ENCODE measurements at regions not wholly inside any gene's neighbourhood (a gene's known extent, or its start where the extent isn't known, plus 50 kb on each side); places are given as distances from the start of the nearest gene placed in this dataset.

DNA sequence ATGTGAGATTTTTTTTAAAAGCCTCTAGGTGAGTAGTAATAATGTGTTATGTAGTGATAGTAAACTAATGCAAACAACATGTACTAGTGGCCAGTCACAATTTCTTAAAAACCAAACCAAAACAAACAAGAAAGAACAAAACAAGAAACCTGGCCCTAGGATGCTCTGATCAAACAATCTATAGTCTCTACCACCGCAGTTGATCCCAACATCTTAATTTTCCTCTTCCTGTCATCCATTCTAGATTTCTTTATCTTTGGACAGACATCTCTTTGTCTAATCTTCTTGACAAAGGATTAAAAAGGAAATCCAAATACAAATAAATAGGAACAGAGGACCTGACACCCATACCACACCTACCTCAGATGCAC, 188.2 kb upstream of the ADAMTS5 start:
- no peak overlapping the region for H3K9ac ChIP-seq (replicated peaks; ENCODE audit: extremely low read depth, insufficient read depth, low read length)

More for the DNA sequence above, 188.2 kb upstream of the ADAMTS5 start:
- no peaks in the 10 kb centered on the region for H3K27me3 ChIP-seq (ENCODE audit: control insufficient read depth in 2 of 2, insufficient read depth in 2 of 2, low read length in 2 of 2)
- intact Hi-C loops (cut with micrococcal nuclease) (no loop called here), dilution Hi-C loops (cut with MboI; ENCODE audit: extremely low pct_ligation_motif_present, low sequenced_read_pairs) (no loop called here)
- H3K4me1 ChIP-seq (ENCODE audit: control insufficient read depth, extremely low read depth, insufficient read depth, low read length): no peaks in the 10 kb centered on the region
- no peak overlapping the region for H3K4me2 ChIP-seq (ENCODE audit: insufficient read depth, low read length)
- POLR2A ChIA-PET: no interaction called here
- no peak overlapping the region for H3K4me3 ChIP-seq (replicated peaks in 1 of 3; ENCODE audit: insufficient read depth in 1 of 3, low read depth in 1 of 3, low read length in 3 of 3)
- TF ChIP-seq POLR2A (IDR thresholded peaks at IDR 0.05; ENCODE audit: low read depth, low read length) (no peak), JUN (IDR thresholded peaks at IDR 0.05; ENCODE audit: borderline replicate concordance, insufficient read depth, insufficient read length, low read depth) (no peak), FOS (IDR thresholded peaks at IDR 0.05; ENCODE audit: borderline replicate concordance, insufficient read depth, low read length) (no peak), MYC (IDR thresholded peaks at IDR 0.05; ENCODE audit: low read depth, low read length) (no peak), EZH2 (IDR thresholded peaks at IDR 0.05; ENCODE audit: borderline replicate concordance, low read depth, low read length, severe bottlenecking) (no peak), GATA2 (IDR thresholded peaks at IDR 0.05; ENCODE audit: insufficient read depth, insufficient read length, low read depth, low read length) (no peak), POLR2AphosphoS5 (IDR thresholded peaks at IDR 0.05; ENCODE audit: insufficient read depth, low read depth, low read length) (no peak)
- TF ChIP-seq, protein P1, sequence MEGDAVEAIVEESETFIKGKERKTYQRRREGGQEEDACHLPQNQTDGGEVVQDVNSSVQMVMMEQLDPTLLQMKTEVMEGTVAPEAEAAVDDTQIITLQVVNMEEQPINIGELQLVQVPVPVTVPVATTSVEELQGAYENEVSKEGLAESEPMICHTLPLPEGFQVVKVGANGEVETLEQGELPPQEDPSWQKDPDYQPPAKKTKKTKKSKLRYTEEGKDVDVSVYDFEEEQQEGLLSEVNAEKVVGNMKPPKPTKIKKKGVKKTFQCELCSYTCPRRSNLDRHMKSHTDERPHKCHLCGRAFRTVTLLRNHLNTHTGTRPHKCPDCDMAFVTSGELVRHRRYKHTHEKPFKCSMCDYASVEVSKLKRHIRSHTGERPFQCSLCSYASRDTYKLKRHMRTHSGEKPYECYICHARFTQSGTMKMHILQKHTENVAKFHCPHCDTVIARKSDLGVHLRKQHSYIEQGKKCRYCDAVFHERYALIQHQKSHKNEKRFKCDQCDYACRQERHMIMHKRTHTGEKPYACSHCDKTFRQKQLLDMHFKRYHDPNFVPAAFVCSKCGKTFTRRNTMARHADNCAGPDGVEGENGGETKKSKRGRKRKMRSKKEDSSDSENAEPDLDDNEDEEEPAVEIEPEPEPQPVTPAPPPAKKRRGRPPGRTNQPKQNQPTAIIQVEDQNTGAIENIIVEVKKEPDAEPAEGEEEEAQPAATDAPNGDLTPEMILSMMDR (IDR thresholded peaks at IDR 0.05; ENCODE audit: extremely low read depth in 1 of 2, insufficient read depth in 1 of 2, low read depth in 1 of 2, low read length in 2 of 2): no peak
- TF ChIP-seq, protein P2, sequence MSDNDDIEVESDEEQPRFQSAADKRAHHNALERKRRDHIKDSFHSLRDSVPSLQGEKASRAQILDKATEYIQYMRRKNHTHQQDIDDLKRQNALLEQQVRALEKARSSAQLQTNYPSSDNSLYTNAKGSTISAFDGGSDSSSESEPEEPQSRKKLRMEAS (IDR thresholded peaks at IDR 0.05; ENCODE audit: insufficient read depth, insufficient read length): no peak
- H4K20me1 ChIP-seq (replicated peaks; ENCODE audit: control insufficient read depth, extremely low read depth, insufficient read depth, low read length): no peaks in the 10 kb centered on the region
- H2AFZ ChIP-seq (ENCODE audit: low read depth, low read length): no peak overlapping the region
- DNase-seq (ENCODE audit: low read depth, low spot score) (no peak), FAIRE-seq (no peak)
- H3K27ac ChIP-seq (ENCODE audit: insufficient read depth, low read depth, low read length): no peak overlapping the region
- CTCF ChIA-PET: no interaction called here
- BruUV-seq (replicated peaks): no TSS peak
- H3K9me3 ChIP-seq (replicated peaks; ENCODE audit: control insufficient read depth, insufficient read depth, low read length): no peaks in the 10 kb centered on the region
- H3K9me1 ChIP-seq (replicated peaks; ENCODE audit: control insufficient read depth, extremely low read depth, insufficient read depth, low read length): no peaks in the 10 kb centered on the region
- H3K36me3 ChIP-seq (ENCODE audit: control insufficient read depth in 2 of 2, extremely low read depth in 1 of 2, insufficient read depth in 2 of 2, low read length in 2 of 2): no peaks in the 10 kb centered on the region
- H3K79me2 ChIP-seq (ENCODE audit: control insufficient read depth, insufficient read depth, low read length): no peaks in the 10 kb centered on the region
